Stimulated activated CD4-positive, alpha-beta T cell treated with anti-CD3 and anti-CD28 coated beads, Interleukin-15, amount 100 ng/mL, for 24 hours (primary cell): ENCODE measurements at regions not wholly inside any gene's neighbourhood (a gene's known extent, or its start where the extent isn't known, plus 50 kb on each side); places are given as distances from the start of the nearest gene placed in this dataset.

ENCODE experiments used
- DNase-seq: peaks from one replicate; pipeline ENCODE4 v3.0.0-alpha.2; 2020

- no peak for DNase-seq
These were observed 352.5 kb upstream of the TSHZ2 start for GRCh38 chr20:52619671-52620070.

DNA sequence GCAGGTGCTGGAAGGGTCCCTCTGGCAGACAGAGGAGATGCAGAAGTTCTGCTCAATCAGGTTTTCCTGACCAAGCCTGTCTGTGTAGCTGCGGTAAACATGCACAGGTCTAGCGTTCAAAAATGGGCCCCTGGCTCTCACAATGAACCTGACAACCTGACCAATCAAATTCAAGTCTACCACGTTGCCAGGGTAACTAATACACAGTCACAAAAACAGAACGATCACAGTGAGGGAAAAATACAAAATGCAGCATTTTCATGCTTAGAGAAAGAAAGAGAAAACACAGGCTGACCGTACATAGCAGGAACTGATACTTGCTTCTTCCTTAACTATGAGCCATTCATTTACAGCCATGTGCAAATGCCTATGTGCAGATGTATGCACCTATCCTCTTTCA lies 353.1 kb upstream of the TSHZ2 start:
- no peak for DNase-seq

GRCh38 chr20:52616629-52617028 lies 355.5 kb upstream of the TSHZ2 start:
- no peak for DNase-seq

DNA sequence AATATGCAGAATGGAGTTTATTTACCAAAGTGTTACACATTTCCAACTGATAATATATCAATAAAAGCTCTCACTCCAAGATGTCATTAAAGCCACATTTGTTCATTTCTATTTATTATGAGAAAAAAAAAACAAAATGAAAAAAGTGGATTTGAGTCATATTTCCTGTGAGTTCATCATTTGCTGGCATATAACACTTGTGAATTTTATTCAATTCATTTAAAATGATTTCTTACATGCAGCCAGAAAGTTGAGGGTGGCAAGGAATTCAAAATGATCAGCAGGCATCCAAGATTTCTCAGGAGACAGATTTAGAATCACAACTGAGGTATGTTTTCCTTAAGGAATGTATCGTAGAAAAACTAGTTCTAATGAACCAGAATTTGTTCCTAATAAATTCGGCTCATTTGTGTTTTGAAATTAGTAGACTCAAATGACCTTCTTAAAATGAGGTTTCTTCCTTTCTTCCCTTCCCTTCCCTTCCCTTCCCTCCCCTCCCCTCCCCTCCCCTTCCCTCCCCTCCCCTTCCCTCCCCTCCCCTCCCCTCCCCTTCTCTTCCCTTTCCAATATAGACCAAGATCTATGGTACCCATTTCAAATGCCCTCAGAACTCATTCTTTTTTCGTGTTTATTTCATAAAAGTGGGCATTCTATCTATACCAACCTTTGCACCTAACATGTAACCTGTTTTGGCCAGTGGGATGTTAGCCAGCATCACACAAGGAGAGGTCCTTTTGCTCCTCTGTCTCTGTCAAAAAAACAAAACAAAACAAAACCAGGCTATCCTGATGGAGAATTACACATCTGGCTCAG lies 357.9 kb upstream of the TSHZ2 start:
- no peak for DNase-seq

- no peak for DNase-seq
These were observed 360.0 kb upstream of the TSHZ2 start for GRCh38 chr20:52612046-52612632.

GRCh38 chr20:52610749-52611148 lies 361.4 kb upstream of the TSHZ2 start:
- no peak for DNase-seq

DNA sequence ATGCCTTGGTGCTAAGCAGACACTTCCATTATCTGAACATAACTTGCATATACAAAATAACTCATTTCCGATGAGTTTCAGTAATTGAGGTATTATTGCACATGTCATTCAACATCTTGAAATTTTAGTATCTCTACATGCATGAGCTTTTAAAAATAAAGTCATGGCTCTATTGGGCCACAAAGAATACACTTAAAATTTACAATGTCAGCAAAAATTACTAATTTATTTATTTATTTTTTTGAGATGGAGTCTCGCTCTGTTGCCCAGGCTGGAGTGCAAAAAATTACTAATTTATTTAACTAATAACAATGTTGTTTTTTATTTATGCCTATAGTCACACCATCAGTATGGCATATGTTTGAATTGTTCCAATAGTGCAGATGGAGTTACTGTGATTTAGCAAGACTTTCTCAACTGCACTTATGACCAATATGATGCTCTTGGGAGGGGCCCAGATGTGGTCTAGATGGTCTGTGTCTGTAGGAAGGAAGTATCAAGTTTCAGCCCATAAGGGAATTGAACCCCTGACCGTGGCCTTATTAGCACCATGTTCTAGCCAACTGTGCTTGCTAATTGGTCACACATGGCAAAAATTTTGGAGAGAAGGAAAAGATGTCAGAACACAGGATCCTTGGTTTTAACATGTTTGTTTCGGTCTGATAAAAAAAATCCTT lies 370.7 kb upstream of the TSHZ2 start:
- no peak for DNase-seq

GRCh38 chr20:52596256-52596655 lies 375.9 kb upstream of the TSHZ2 start:
- DNase-seq = no peak

DNA sequence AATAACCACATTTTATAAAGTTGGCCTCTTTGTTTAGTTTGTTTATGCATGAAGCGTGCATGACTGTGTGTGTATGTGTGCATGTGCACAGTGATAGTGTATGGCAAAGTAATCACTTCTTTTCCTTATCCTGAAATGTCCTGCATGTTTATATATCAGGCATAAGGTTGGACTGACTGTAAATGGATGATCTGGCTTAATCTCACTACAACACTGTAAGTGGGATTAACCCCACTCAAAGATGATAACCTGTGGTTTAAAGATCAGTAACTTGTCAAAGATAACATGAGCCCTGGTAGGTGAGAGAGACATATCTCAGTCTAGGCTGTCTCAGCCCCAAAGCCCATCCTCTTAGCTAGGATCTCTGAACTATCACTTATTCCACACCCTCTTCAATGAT lies 376.6 kb upstream of the TSHZ2 start:
- DNase-seq = no peak

DNA sequence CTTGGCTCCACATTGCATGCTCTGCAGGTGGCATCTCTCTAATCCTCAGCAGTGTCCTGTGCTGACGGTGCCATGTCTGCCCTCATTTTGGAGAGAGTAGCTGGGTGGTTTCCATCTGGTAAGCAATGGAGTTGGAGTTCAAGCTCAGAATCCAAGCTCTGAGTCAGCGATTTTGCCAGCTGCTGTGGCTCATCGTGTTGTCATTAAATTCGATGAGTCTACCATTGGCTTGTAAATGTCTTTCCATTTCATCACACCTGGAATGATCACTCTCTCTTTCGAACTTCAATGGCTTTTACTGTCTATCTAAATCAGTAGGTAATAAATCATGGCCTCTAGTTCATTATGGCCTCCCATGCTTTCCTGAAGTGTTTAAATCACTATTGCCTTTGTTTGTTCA lies 378.5 kb upstream of the TSHZ2 start:
- DNase-seq = no peak

DNA sequence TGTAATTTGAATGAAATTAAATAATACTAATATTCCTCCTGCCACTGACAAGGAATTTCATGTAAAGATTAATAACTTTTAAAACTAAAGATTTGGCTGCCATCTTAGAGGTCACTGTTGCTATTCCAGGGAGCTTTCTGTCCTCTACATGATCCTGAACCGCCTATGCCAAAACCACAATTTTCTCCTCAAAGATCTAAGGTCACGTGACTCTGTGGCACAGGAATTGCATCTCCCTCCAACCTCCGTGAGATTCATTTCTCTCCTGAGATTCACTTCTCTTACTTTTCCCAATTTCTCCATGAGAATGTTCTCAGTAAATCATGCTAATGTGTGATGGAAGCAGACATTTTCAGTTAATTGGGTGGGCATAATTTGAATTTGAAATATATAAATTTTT lies 379.6 kb upstream of the TSHZ2 start:
- no peak for DNase-seq

GRCh38 chr20:52590100-52590499 lies 382.1 kb upstream of the TSHZ2 start:
- DNase-seq = no peak

- DNase-seq = no peak
These were observed 382.8 kb upstream of the TSHZ2 start for GRCh38 chr20:52589251-52589812.

DNA sequence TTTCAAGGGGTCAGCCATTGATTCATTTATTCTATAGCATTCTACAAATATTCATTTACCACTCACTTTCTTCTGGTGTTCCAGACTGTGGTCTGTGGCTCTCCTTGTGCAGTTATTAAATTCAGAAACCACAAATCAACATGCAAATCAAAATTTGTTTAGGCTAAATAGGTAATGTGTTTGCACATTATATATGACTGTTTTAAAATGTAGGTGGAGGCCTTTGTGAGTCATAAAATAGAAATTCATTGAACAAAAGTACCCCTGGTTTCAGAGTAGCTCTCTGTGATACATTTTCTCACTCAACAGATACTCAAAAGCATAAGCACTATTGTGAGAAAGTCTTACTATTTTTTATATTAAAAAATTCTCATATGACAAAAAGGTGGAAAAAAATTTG lies 385.5 kb upstream of the TSHZ2 start:
- DNase-seq = no peak

- DNase-seq = no peak
These were observed 386.8 kb upstream of the TSHZ2 start for GRCh38 chr20:52585333-52585732.

DNA sequence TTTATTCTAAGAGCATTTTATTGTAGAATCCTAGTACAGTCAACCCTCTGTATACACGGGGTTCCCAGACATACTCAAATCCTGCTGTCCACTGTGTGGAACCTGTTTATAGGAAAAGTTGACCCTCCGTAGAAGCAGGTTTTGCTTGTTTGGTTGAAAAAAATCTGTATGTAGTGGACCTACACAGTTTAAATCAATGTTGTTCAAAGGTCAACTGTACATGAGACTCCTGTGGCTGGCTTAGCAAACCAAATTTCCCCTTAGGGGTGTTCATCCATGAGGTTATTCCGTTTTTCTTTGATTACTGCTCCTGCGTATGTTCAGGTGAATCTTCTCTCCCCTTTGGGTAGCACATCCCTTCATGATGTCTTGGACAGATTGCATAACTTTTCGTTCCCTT lies 387.0 kb upstream of the ZFP64 start:
- DNase-seq = no peak

- DNase-seq = no peak
These were observed 386.1 kb upstream of the ZFP64 start for GRCh38 chr20:52577696-52578095.

DNA sequence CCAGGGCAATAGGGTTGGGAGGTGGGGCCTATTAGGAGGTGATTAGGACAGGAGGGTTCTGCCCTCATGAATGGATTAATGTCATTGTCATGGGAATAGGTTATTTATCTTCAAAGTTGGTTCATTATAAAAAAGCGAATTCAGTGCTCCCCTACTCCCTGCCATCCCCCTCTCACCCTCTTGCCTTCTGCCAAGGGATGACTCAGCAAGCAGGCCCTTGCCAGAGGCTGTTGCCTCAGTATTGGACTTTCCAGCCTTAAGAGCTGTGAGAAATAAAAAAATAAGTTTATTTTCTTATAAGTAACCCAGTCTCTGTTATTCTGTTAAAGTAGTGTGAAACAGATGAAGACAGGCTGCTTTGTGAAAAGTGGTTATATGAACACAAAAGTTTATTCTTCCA lies 381.1 kb upstream of the ZFP64 start:
- DNase-seq = no peak

- DNase-seq = no peak
These were observed 377.6 kb upstream of the ZFP64 start for GRCh38 chr20:52569201-52569600.

- no peak for DNase-seq
These were observed 374.0 kb upstream of the ZFP64 start for GRCh38 chr20:52565614-52566013.

DNA sequence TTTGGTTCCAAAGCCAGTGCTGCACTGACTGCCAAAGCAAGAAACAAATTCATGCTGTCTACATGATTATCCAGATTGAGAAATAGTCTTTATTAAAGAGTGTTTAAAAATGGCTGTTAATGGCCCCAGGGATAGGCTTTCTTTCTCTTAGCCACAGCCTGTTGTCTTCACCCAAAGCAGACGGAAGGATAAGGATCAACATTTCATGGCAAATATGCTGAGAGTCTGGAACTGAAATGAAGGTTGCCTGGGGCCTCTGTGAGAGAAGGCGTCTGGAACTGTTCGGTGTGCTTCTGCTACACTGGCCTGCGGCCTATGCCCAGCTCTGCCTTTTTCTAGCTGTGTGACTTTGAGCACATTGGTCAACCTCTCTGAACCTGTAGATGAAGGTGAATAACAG lies 373.0 kb upstream of the ZFP64 start:
- DNase-seq = no peak

DNA sequence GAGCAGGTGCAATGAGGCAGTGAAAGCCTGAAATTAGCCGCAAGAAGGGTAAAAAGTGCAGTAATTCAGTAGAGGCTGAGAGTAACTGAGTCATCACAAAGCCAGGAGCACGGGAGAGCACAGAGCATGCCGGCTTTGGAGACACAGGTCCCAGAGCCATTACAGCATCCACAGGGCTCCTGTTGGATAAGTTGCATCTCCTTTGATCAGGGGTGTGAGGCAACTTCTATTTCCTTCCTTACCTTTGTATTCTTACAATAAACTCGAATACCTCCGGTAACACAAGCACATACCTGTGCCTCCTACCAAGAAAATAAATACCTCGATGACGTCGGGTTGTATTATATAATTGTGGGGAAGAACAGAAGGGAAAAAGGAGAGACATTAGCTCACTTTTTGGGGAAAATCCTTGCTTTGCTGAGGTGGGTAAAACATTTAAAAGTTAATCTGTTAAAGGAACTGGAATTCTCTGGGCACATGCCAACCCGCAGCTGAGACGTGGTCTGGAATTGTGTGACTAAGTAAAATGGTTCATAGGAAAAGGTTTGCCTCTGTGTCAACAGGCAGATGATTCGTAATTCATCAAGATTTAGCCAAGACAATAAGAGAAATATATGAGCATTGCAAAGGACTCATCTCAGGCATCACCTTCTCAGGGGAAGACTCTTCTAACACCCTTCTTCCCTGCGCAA lies 360.7 kb upstream of the ZFP64 start:
- no peak for DNase-seq

GRCh38 chr20:52542131-52542530 lies 350.6 kb upstream of the ZFP64 start:
- no peak for DNase-seq
